Lower lobe of right lung (tissue), 2 donors: ENCODE measurements at regions not wholly inside any gene's neighbourhood (a gene's known extent, or its start where the extent isn't known, plus 50 kb on each side); places are given as distances from the start of the nearest gene placed in this dataset.

Source experiments
- ATAC-seq, 2 donors: fragments of 200-7000 bp; cut with Tn5 transposase; one replicate each; pipeline ENCODE4 v1.9.1; 2020 to 2022; ENCODE audit warnings: mild to moderate bottlenecking in 2 of 2, moderate library complexity in 2 of 2
- DNase-seq: peaks from one replicate; pipeline ENCODE4 v3.0.0-alpha.2; 2020
- H3K27ac ChIP-seq: fragments of 200-600 bp; one replicate; pipeline ENCODE4 v1.8.0; 2022
- H3K27me3 ChIP-seq: fragments of 200-600 bp; one replicate; pipeline ENCODE4 v1.8.0; 2022; ENCODE audit warnings: low read depth
- H3K36me3 ChIP-seq: fragments of 200-600 bp; one replicate; pipeline ENCODE4 v1.8.0; 2022; ENCODE audit warnings: mild to moderate bottlenecking
- H3K4me1 ChIP-seq: fragments of 200-600 bp; one replicate; pipeline ENCODE4 v1.8.0; 2022
- H3K4me3 ChIP-seq: fragments of 200-600 bp; one replicate; pipeline ENCODE4 v1.8.0; 2022; ENCODE audit warnings: mild to moderate bottlenecking
- H3K9me3 ChIP-seq: fragments of 200-600 bp; one replicate; pipeline ENCODE4 v1.8.0; 2022
- intact Hi-C: fragments of 100-400 bp; cut with DNase I; formaldehyde crosslinking; loops from one replicate; pipeline ENCODE4 v1.11.0; 2022
- TF ChIP-seq, protein P1 (sequence below): fragments of 200-600 bp; IDR thresholded peaks from one replicate; pipeline ENCODE4 v1.8.0; 2022; ENCODE audit warnings: antibody characterized with exemption, mild to moderate bottlenecking
- donor health status: DM: no; HTN: yes; CAD: no; lungs with severe emphysema.

DNA sequence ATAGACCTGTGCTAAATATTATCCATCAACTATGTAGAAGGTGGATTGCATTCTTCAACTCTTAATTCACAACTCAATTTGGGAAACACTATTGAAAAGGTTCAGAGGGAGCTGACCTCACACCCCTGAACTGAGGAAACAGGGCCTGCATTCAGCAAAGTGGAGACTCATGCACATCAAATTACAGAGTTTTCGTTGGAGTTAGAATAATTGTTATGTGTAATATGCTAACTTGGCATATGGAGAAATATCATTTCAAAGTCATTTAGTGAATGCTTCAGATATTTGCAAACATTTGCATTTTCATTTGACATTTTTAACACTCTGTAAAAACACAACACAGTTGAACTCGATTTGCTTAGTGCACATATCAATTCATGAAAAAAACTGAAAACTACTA is 1102.8 kb upstream of the INTU start:
- Histone ChIP-seq H3K27ac (no peak overlapping the region), H3K36me3 (no peaks in the 10 kb centered on the region), H3K27me3 (no peaks in the 10 kb centered on the region), H3K9me3 (peaks cover 7% of the 10 kb centered on the region), H3K4me1 (no peaks in the 10 kb centered on the region), H3K4me3 (no peak overlapping the region)
- intact Hi-C loops, result no loop called here
- ATAC-seq (no peak), DNase-seq (no peak)
- TF ChIP-seq, protein P1, sequence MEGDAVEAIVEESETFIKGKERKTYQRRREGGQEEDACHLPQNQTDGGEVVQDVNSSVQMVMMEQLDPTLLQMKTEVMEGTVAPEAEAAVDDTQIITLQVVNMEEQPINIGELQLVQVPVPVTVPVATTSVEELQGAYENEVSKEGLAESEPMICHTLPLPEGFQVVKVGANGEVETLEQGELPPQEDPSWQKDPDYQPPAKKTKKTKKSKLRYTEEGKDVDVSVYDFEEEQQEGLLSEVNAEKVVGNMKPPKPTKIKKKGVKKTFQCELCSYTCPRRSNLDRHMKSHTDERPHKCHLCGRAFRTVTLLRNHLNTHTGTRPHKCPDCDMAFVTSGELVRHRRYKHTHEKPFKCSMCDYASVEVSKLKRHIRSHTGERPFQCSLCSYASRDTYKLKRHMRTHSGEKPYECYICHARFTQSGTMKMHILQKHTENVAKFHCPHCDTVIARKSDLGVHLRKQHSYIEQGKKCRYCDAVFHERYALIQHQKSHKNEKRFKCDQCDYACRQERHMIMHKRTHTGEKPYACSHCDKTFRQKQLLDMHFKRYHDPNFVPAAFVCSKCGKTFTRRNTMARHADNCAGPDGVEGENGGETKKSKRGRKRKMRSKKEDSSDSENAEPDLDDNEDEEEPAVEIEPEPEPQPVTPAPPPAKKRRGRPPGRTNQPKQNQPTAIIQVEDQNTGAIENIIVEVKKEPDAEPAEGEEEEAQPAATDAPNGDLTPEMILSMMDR, result no peak

DNA sequence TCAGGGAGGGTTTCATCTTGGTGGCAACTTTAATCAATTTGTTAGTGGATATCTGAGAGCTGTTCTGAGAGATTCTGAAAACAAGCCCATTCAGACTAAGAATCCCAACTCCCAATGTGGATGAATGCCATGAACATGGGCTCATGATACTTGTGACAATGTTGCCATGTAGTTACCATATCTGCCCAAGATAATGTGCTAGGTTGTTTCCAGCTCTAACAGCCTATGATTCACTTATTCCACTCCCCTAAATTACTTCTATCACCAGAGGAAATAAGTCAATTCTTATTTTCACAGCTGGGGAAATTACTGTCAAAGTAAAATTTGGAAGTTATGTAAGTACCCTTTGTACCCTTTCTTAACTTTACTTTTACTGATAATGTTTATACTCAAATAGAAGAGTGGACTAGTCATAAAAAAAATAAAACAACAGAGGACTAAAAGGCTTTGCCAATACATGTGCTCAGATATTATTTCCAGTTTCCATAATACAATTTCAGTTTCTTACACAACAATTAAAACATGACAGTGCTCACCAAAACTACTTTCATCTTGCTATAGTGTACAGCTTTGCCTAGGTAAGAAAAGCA is 1101.7 kb upstream of the INTU start:
- intact Hi-C loops, result no loop called here
- Histone ChIP-seq H3K4me3 (no peak overlapping the region), H3K36me3 (no peaks in the 10 kb centered on the region), H3K4me1 (no peaks in the 10 kb centered on the region), H3K9me3 (peaks cover 4% of the 10 kb centered on the region), H3K27me3 (no peaks in the 10 kb centered on the region), H3K27ac (no peak overlapping the region)
- TF ChIP-seq, protein P1, result no peak
- DNase-seq (no peak), ATAC-seq (no peak)

DNA sequence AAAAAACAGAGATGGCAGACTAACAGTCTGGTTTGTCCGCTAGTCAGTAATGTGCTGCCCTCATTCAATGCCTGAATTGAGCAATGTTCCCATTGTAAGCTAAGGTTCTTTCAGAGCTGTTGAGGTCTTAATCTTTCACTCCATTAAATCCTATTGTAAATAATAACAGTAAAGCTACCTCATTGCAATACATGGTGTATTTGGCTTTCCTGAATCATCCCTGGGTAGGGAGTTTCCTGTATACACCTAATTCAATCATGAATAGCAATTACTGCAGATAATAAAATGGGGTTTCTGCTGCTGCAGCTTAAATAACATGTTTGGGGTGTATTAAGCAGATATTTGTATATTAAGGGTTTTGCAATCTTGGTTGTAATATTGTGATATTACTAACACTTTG is 1100.2 kb upstream of the INTU start:
- TF ChIP-seq, protein P1, result no peak
- Histone ChIP-seq H3K4me1 (no peaks in the 10 kb centered on the region), H3K27me3 (no peaks in the 10 kb centered on the region), H3K9me3 (no peaks in the 10 kb centered on the region), H3K4me3 (no peak overlapping the region), H3K27ac (no peak overlapping the region), H3K36me3 (no peaks in the 10 kb centered on the region)
- intact Hi-C loops, result no loop called here
- ATAC-seq (no peak), DNase-seq (no peak)

DNA sequence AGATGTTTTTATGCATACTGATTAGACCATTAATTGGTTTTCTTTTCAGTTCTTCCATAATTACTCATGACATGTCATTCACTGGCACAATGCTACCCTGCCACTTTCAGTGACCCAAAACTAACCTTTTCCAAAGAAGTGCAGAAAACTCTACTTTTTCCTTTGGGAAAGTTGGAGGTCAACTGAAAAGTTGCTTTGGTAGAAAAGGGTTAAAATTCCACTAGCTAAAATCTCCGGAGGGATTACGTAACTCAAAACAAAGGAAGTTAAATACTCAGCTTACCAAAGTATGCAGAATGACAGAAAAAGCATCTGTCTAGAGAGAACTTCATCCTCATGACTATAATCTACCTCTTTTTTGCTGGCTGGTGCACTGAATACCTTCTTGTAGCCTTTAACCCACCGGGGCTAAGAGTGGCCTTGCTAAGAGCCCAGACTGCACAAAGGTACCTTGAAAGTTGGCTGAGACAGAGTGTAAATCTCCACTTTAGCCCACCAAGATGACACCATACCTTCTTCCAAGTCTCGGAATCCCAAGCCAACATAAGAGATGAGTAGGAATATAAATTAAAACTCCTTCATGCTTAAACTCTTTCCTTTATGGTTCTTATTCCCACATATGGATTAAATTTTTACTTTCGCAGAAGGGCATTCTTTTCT is 1099.5 kb upstream of the INTU start:
- intact Hi-C loops, result no loop called here
- H3K4me3 ChIP-seq, result no peak overlapping the region
- H3K9me3 ChIP-seq, result no peaks in the 10 kb centered on the region
- H3K36me3 ChIP-seq, result no peaks in the 10 kb centered on the region
- DNase-seq (no peak), ATAC-seq (no peak)
- TF ChIP-seq, protein P1, result no peak
- H3K27ac ChIP-seq, result no peak overlapping the region
- H3K4me1 ChIP-seq, result no peaks in the 10 kb centered on the region
- no peaks in the 10 kb centered on the region for H3K27me3 ChIP-seq

DNA sequence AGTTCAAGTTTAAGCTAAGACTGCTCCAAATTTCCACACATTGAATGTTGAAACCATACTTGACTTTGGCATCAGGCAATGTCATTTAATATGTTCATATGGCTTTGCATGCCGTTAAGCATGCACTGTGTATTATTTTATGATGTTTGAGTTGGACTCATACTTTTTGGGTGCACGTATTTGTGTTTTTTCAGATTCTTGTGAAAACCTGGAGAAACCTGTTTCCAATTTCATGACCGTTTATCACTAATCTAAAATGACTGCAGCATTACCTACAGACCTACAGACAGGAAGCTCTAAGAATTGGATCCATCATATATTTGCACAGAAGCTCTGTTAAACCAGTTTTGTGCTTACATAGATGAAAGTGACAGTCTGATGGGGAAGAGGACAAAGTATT is 1093.0 kb upstream of the INTU start:
- TF ChIP-seq, protein P1, result no peak
- H3K9me3 ChIP-seq, result no peaks in the 10 kb centered on the region
- ATAC-seq (no peak), DNase-seq (no peak)
- no peaks in the 10 kb centered on the region for H3K36me3 ChIP-seq
- no peaks in the 10 kb centered on the region for H3K4me1 ChIP-seq
- H3K27ac ChIP-seq, result no peak overlapping the region
- no peaks in the 10 kb centered on the region for H3K27me3 ChIP-seq
- intact Hi-C loops, result no loop called here
- no peak overlapping the region for H3K4me3 ChIP-seq
